ENCODE measurements at regions not wholly inside any gene's neighbourhood (a gene's known extent, or its start where the extent isn't known, plus 50 kb on each side); places are given as distances from the start of the nearest gene placed in this dataset.

GRCh38 chr13:75993823-75994222 is 357.7 kb downstream of the LMO7 start:
- Mint-ChIP-seq H3K4me3 (no peak overlapping the region), H3K9me3 (no peaks in the 10 kb centered on the region), H3K27me3 (no peaks in the 10 kb centered on the region), H3K27ac (no peak overlapping the region), H3K36me3 (ENCODE audit: low read depth) (no peaks in the 10 kb centered on the region), H3K4me1 (ENCODE audit: low read depth) (peaks cover 5% of the 10 kb centered on the region)
- ChIA-PET POLR2A (no interaction called here), CTCF (no interaction called here)
- TF ChIP-seq, protein P1, sequence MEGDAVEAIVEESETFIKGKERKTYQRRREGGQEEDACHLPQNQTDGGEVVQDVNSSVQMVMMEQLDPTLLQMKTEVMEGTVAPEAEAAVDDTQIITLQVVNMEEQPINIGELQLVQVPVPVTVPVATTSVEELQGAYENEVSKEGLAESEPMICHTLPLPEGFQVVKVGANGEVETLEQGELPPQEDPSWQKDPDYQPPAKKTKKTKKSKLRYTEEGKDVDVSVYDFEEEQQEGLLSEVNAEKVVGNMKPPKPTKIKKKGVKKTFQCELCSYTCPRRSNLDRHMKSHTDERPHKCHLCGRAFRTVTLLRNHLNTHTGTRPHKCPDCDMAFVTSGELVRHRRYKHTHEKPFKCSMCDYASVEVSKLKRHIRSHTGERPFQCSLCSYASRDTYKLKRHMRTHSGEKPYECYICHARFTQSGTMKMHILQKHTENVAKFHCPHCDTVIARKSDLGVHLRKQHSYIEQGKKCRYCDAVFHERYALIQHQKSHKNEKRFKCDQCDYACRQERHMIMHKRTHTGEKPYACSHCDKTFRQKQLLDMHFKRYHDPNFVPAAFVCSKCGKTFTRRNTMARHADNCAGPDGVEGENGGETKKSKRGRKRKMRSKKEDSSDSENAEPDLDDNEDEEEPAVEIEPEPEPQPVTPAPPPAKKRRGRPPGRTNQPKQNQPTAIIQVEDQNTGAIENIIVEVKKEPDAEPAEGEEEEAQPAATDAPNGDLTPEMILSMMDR (IDR thresholded peaks at IDR 0.05) = no peak
- no peaks in the 10 kb centered on the region for H3K9me3 ChIP-seq (ENCODE audit: control insufficient read depth in 1 of 2, insufficient read depth in 1 of 2, low read length in 2 of 2)
- H3K27me3 ChIP-seq (ENCODE audit: control insufficient read depth in 1 of 2, insufficient read depth in 2 of 2, low read length in 2 of 2) = no peaks in the 10 kb centered on the region
- no peaks in the 10 kb centered on the region for H3K36me3 ChIP-seq (ENCODE audit: insufficient read depth, low read length)
- no peak for DNase-seq
- H3K4me3 ChIP-seq (ENCODE audit: low read length) = no peak overlapping the region
- no peak for ATAC-seq (ENCODE audit: poor library complexity)
- H3K27ac ChIP-seq (ENCODE audit: low read depth in 1 of 2, low read length in 2 of 2) = no peak overlapping the region
- H3K4me1 ChIP-seq (ENCODE audit: insufficient read depth, low read length) = no peaks in the 10 kb centered on the region
- intact Hi-C loops (cut with DNase I, micrococcal nuclease) = no loop called here

- no peaks in the 10 kb centered on the region for H3K9me3 Mint-ChIP-seq
- CTCF ChIA-PET = no interaction called here
- no peak overlapping the region for H3K27ac Mint-ChIP-seq
- no peaks in the 10 kb centered on the region for H3K27me3 ChIP-seq (ENCODE audit: control insufficient read depth in 1 of 2, insufficient read depth in 2 of 2, low read length in 2 of 2)
- no peak overlapping the region for H3K4me3 ChIP-seq (ENCODE audit: low read length)
- H3K4me3 Mint-ChIP-seq = no peak overlapping the region
- intact Hi-C loops (cut with DNase I, micrococcal nuclease) = no loop called here
- H3K36me3 ChIP-seq (ENCODE audit: insufficient read depth, low read length) = no peaks in the 10 kb centered on the region
- no peaks in the 10 kb centered on the region for H3K36me3 Mint-ChIP-seq (ENCODE audit: low read depth)
- ATAC-seq (ENCODE audit: poor library complexity) = no peak
- H3K4me1 Mint-ChIP-seq (ENCODE audit: low read depth) = peaks cover 5% of the 10 kb centered on the region
- peaks cover under 1% of the 10 kb centered on the region for H3K27me3 Mint-ChIP-seq
- H3K27ac ChIP-seq (ENCODE audit: low read depth in 1 of 2, low read length in 2 of 2) = no peak overlapping the region
- no peaks in the 10 kb centered on the region for H3K4me1 ChIP-seq (ENCODE audit: insufficient read depth, low read length)
- no peaks in the 10 kb centered on the region for H3K9me3 ChIP-seq (ENCODE audit: control insufficient read depth in 1 of 2, insufficient read depth in 1 of 2, low read length in 2 of 2)
- DNase-seq = no peak
- POLR2A ChIA-PET = no interaction called here
- TF ChIP-seq, protein P1 (IDR thresholded peaks at IDR 0.05) = no peak
Observed at GRCh38 chr13:75993241-75993640, 357.1 kb downstream of the LMO7 start.

GRCh38 chr13:75986818-75987217 is 350.7 kb downstream of the LMO7 start:
- Mint-ChIP-seq H3K4me3 (no peak overlapping the region), H3K4me1 (ENCODE audit: low read depth) (no peaks in the 10 kb centered on the region), H3K27ac (no peak overlapping the region), H3K27me3 (peaks cover 8% of the 10 kb centered on the region), H3K9me3 (no peaks in the 10 kb centered on the region), H3K36me3 (ENCODE audit: low read depth) (no peaks in the 10 kb centered on the region)
- Histone ChIP-seq H3K27me3 (ENCODE audit: control insufficient read depth in 1 of 2, insufficient read depth in 2 of 2, low read length in 2 of 2) (no peaks in the 10 kb centered on the region), H3K4me1 (ENCODE audit: insufficient read depth, low read length) (no peaks in the 10 kb centered on the region), H3K36me3 (ENCODE audit: insufficient read depth, low read length) (no peaks in the 10 kb centered on the region), H3K4me3 (ENCODE audit: low read length) (no peak overlapping the region), H3K27ac (ENCODE audit: low read depth in 1 of 2, low read length in 2 of 2) (no peak overlapping the region), H3K9me3 (ENCODE audit: control insufficient read depth in 1 of 2, insufficient read depth in 1 of 2, low read length in 2 of 2) (no peaks in the 10 kb centered on the region)
- TF ChIP-seq, protein P1 (IDR thresholded peaks at IDR 0.05) = no peak
- ChIA-PET CTCF (no interaction called here), POLR2A (no interaction called here)
- ATAC-seq (ENCODE audit: poor library complexity) = no peak
- no peak for DNase-seq
- intact Hi-C loops (cut with DNase I, micrococcal nuclease) = no loop called here
